ENCODE measurements at regions not wholly inside any gene's neighbourhood (a gene's known extent, or its start where the extent isn't known, plus 50 kb on each side); places are given as distances from the start of the nearest gene placed in this dataset.
"Not testable (repeated sequence)": the region's sequence is repeated elsewhere in the genome, so short reads cannot be mapped to it uniquely, and the experiment has no call there.

GRCh38 chr6:120363429-120363828, 970.9 kb downstream of the TBC1D32 start:
- 0% methylated on average over 4 of the region's 6 CpGs for WGBS (ENCODE audit: insufficient coverage, low coverage, missing lambda C conversion rate)
- BruUV-seq (replicated peaks): no TSS peak

GRCh38 chr6:120358535-120358934, 975.7 kb downstream of the TBC1D32 start:
- H2AFZ ChIP-seq (ENCODE audit: low read depth, low read length); H3K9ac ChIP-seq (ENCODE audit: insufficient read depth in 1 of 2, low read depth in 2 of 2, low read length in 2 of 2); in situ Hi-C loops (cut with MboI); H3K4me3 ChIP-seq; H3K4me2 ChIP-seq (ENCODE audit: insufficient read depth, low read length); DNase-seq (ENCODE audit: extremely low read depth in 1 of 4, low spot score in 3 of 4); H4K20me1 ChIP-seq (replicated peaks; ENCODE audit: control insufficient read depth, insufficient read depth, low read length); FAIRE-seq; H3K4me1 ChIP-seq (replicated peaks in 1 of 2; ENCODE audit: control insufficient read depth in 2 of 2, insufficient read depth in 2 of 2, low read length in 2 of 2); BruUV-seq (replicated peaks); H3K79me2 ChIP-seq (ENCODE audit: control insufficient read depth, insufficient read depth, low read length); intact Hi-C loops (cut with micrococcal nuclease); H3K9me1 ChIP-seq (ENCODE audit: control insufficient read depth, insufficient read depth, low read length); ATAC-seq; CTCF ChIA-PET (ENCODE audit: low intra/inter-chr PET ratio); H3K27ac ChIP-seq (ENCODE audit: extremely low read depth, low read depth, low read length); H3K36me3 ChIP-seq (ENCODE audit: control insufficient read depth, insufficient read depth, low read length); H3K27me3 ChIP-seq (ENCODE audit: control insufficient read depth in 2 of 2, insufficient read depth in 2 of 2, low read length in 2 of 2); POLR2A ChIA-PET; H3K9me3 ChIP-seq (replicated peaks; ENCODE audit: control insufficient read depth, insufficient read depth, low read depth, low read length): not testable (repeated sequence)
- WGBS (ENCODE audit: insufficient coverage, low coverage, missing lambda C conversion rate): 0% methylated on average over 4 of the region's 4 CpGs

More at GRCh38 chr6:120363429-120363828, 970.9 kb downstream of the TBC1D32 start:
- Histone ChIP-seq H3K36me3 (ENCODE audit: control insufficient read depth, insufficient read depth, low read length) (no peaks in the 10 kb centered on the region), H3K9ac (ENCODE audit: insufficient read depth in 1 of 2, low read depth in 2 of 2, low read length in 2 of 2) (no peak overlapping the region), H3K4me2 (ENCODE audit: insufficient read depth, low read length) (no peak overlapping the region), H3K9me1 (ENCODE audit: control insufficient read depth, insufficient read depth, low read length) (no peaks in the 10 kb centered on the region), H3K4me1 (replicated peaks in 1 of 2; ENCODE audit: control insufficient read depth in 2 of 2, insufficient read depth in 2 of 2, low read length in 2 of 2) (no peaks in the 10 kb centered on the region), H2AFZ (ENCODE audit: low read depth, low read length) (no peak overlapping the region), H3K27ac (ENCODE audit: extremely low read depth, low read depth, low read length) (no peak overlapping the region), H4K20me1 (replicated peaks; ENCODE audit: control insufficient read depth, insufficient read depth, low read length) (no peaks in the 10 kb centered on the region), H3K79me2 (ENCODE audit: control insufficient read depth, insufficient read depth, low read length) (no peaks in the 10 kb centered on the region), H3K9me3 (replicated peaks; ENCODE audit: control insufficient read depth, insufficient read depth, low read depth, low read length) (no peaks in the 10 kb centered on the region), H3K4me3 (no peak overlapping the region), H3K27me3 (ENCODE audit: control insufficient read depth in 2 of 2, insufficient read depth in 2 of 2, low read length in 2 of 2) (no peaks in the 10 kb centered on the region)
- DNase-seq (ENCODE audit: extremely low read depth in 1 of 4, low spot score in 3 of 4) (no peak), FAIRE-seq (no peak), ATAC-seq (no peak)
- no peak for TF ChIP-seq HNRNPLL (IDR thresholded peaks at IDR 0.05; ENCODE audit: low read depth, low read length, poor library complexity, severe bottlenecking)
- TF ChIP-seq CCNT2 (IDR thresholded peaks at IDR 0.05; ENCODE audit: borderline replicate concordance, extremely low read depth, insufficient read length, low read depth, low read length): no peak
- TF ChIP-seq NCOA1 (IDR thresholded peaks at IDR 0.05; ENCODE audit: low read depth): no peak
- no peak for TF ChIP-seq HNRNPL (IDR thresholded peaks at IDR 0.05; ENCODE audit: low read depth, low read length)
- TF ChIP-seq TSHZ1 (CRISPR knock-in tag; IDR thresholded peaks at IDR 0.05): no peak
- TF ChIP-seq ARID2 (IDR thresholded peaks at IDR 0.05): no peak
- TF ChIP-seq ZNF75A (CRISPR knock-in tag; IDR thresholded peaks at IDR 0.05): no peak
- CTCF ChIA-PET (ENCODE audit: low intra/inter-chr PET ratio): no interaction called here
- POLR2A ChIA-PET: no interaction called here
- in situ Hi-C loops (cut with MboI): no loop called here
- intact Hi-C loops (cut with micrococcal nuclease): no loop called here
